Ovary (tissue), 3 donors: ENCODE measurements at regions not wholly inside any gene's neighbourhood (a gene's known extent, or its start where the extent isn't known, plus 50 kb on each side); places are given as distances from the start of the nearest gene placed in this dataset.

Experiments used
- EP300 ChIP-seq: sonication (generic); formaldehyde crosslinking; IDR thresholded peaks from one replicate; pipeline ENCODE4 v1.6.1; 2017; ENCODE audit warnings: antibody characterized with exemption
- POLR2A ChIP-seq: fragments of 450-650 bp; IDR thresholded peaks from one replicate; pipeline ENCODE4 v1.6.1; 2017; ENCODE audit warnings: antibody characterized with exemption, mild to moderate bottlenecking, moderate library complexity
- TF ChIP-seq, protein P1 (sequence below), 3 donors: fragments of 450-650 bp in 2 of 3; fragments of 200-600 bp in 1 of 3; IDR thresholded peaks; one replicate each; pipeline versions ENCODE4 v1.5.1 to v1.8.0; 2016 to 2022; ENCODE audit warnings: antibody characterized with exemption in 3 of 3, mild to moderate bottlenecking in 1 of 3
- donor health status: DM: no; HTN: no; CAD: no.

DNA sequence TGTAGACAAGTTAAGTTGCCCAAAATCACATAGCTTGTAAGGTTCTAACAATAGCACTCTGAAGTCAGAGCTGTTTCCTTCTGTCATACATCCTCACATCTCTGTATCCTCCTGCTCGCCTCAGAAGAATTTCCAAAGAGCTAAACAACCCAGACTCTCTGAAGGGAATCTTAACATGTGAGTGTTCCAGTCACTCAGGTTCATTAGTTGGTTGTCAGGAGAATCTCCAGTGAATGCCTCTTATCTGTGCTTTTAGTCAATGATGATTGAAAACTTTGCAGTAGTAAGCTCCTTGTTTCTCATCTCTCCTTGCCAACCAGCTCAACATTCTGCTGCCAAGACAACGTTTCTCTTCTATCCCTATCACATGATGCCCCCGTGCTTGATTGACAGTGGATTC lies 195.5 kb downstream of the C11orf91 start:
- TF ChIP-seq, protein P1, sequence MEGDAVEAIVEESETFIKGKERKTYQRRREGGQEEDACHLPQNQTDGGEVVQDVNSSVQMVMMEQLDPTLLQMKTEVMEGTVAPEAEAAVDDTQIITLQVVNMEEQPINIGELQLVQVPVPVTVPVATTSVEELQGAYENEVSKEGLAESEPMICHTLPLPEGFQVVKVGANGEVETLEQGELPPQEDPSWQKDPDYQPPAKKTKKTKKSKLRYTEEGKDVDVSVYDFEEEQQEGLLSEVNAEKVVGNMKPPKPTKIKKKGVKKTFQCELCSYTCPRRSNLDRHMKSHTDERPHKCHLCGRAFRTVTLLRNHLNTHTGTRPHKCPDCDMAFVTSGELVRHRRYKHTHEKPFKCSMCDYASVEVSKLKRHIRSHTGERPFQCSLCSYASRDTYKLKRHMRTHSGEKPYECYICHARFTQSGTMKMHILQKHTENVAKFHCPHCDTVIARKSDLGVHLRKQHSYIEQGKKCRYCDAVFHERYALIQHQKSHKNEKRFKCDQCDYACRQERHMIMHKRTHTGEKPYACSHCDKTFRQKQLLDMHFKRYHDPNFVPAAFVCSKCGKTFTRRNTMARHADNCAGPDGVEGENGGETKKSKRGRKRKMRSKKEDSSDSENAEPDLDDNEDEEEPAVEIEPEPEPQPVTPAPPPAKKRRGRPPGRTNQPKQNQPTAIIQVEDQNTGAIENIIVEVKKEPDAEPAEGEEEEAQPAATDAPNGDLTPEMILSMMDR (IDR thresholded peaks at IDR 0.05): no peak
- TF ChIP-seq POLR2A (no peak), EP300 (no peak)
